Lung (tissue), 11 donors: ENCODE measurements at regions not wholly inside any gene's neighbourhood (a gene's known extent, or its start where the extent isn't known, plus 50 kb on each side); places are given as distances from the start of the nearest gene placed in this dataset.
A peak's percentile ranks its signal among the peaks of the same experiment; 100 is the strongest.

ENCODE experiments used
- ATAC-seq: fragments of 200-7000 bp; cut with Tn5 transposase; one replicate; pipeline ENCODE4 v1.9.1; 2020; ENCODE audit warnings: moderate number of reproducible peaks; ENCODE audit not compliant: insufficient read depth, low FRiP score
- DNase-seq, 3 donors: peaks; one replicate each; pipeline ENCODE4 v3.0.0-alpha.2; 2013 to 2017
- H3K27ac ChIP-seq, 2 donors: one replicate each; pipeline ENCODE4 v1.5.1; 2013; ENCODE audit warnings: mild to moderate bottlenecking in 2 of 2, moderate library complexity in 2 of 2, control low read depth in 1 of 2, inconsistent platforms in 1 of 2, low read depth in 1 of 2, low read length in 1 of 2
- H3K27me3 ChIP-seq, 3 donors: one replicate each; pipeline ENCODE4 v1.5.1; 2013; ENCODE audit warnings: low read length in 2 of 3; ENCODE audit not compliant: control insufficient read depth in 3 of 3, insufficient read depth in 3 of 3
- H3K36me3 ChIP-seq, 4 donors: one replicate each; pipeline ENCODE4 v1.5.1; 2013; ENCODE audit warnings: low read length in 4 of 4, mild to moderate bottlenecking in 1 of 4, moderate library complexity in 1 of 4; ENCODE audit not compliant: control insufficient read depth in 4 of 4, insufficient read depth in 4 of 4
- H3K4me1 ChIP-seq, 5 donors: one replicate each; pipeline ENCODE4 v1.5.1; 2013; ENCODE audit warnings: low read length in 5 of 5, mild to moderate bottlenecking in 2 of 5, moderate library complexity in 1 of 5; ENCODE audit not compliant: control insufficient read depth in 5 of 5, insufficient read depth in 5 of 5
- H3K4me3 ChIP-seq: one replicate; pipeline ENCODE4 v1.5.1; 2013; ENCODE audit warnings: mild to moderate bottlenecking, control low read depth, moderate library complexity
- H3K9ac ChIP-seq, 2 donors: one replicate each; pipeline ENCODE4 v1.5.1; 2013; ENCODE audit warnings: low read length in 2 of 2, control low read depth in 1 of 2; ENCODE audit not compliant: insufficient read depth in 1 of 2
- H3K9me3 ChIP-seq, 4 donors: one replicate each; pipeline ENCODE4 v1.5.1; 2013; ENCODE audit warnings: low read length in 3 of 4, mild to moderate bottlenecking in 1 of 4, moderate library complexity in 1 of 4; ENCODE audit not compliant: control insufficient read depth in 4 of 4, insufficient read depth in 3 of 4
- CTCF ChIP-seq: IDR thresholded peaks from 2 replicates; pipeline ENCODE4 v1.5.1; 2012; ENCODE audit warnings: mild to moderate bottlenecking; ENCODE audit errors: control extremely low read depth, extremely low read depth
- WGBS, 2 donors: extraction: QIAGEN DNeasy Blood & Tissue Kit; methylation state at CpG; one replicate each; pipeline ENCODE4 v1.1.7; 2013; 5-methylcytosine and 5-hydroxymethylcytosine counted together
- donor health status: control.
- donor health status: control.
- donor health status: Bipolar disorder and iron deficiency.
- donor health status: healthy.
- donor health status: DM: yes; HTN: yes; CAD: no.

- Histone ChIP-seq H3K36me3 (no peaks in the 10 kb centered on the region), H3K4me1 (peaks cover 3 to 40% (median 17%) of the 10 kb centered on the region in 5 donors), H3K27me3 (no peaks in the 10 kb centered on the region), H3K9me3 (no peaks in the 10 kb centered on the region), H3K9ac (no peak overlapping the region), H3K4me3 (no peak overlapping the region), H3K27ac (no peak overlapping the region)
- ATAC-seq (no peak), DNase-seq (peak in 1 of 3 donors; percentile 13)
- no peak for TF ChIP-seq CTCF
- 80 to 81% methylated on average over 4 of the region's 4 CpGs for WGBS, 2 donors
Observed at GRCh38 chr3:64359735-64360134, 134.5 kb upstream of the PRICKLE2 start.

- WGBS, 2 donors, result 77 to 91% methylated on average over 4 of the region's 4 CpGs
- no peaks in the 10 kb centered on the region for H3K36me3 ChIP-seq
- no peak for ATAC-seq
Observed at GRCh38 chr3:64358853-64359252, 133.6 kb upstream of the PRICKLE2 start.

GRCh38 chr3:64358176-64358575 is 132.9 kb upstream of the PRICKLE2 start:
- ATAC-seq (no peak), DNase-seq (no peak)
- Histone ChIP-seq H3K4me3 (no peak overlapping the region), H3K9ac (peak overlapping the region in 1 of 2 donors; percentile 11), H3K36me3 (no peaks in the 10 kb centered on the region), H3K27ac (peak overlapping the region in 1 of 2 donors; percentile 27), H3K27me3 (no peaks in the 10 kb centered on the region), H3K4me1 (peaks cover 3 to 53% (median 10%) of the 10 kb centered on the region in 5 donors), H3K9me3 (no peaks in the 10 kb centered on the region)
- WGBS, 2 donors, result 59 to 62% methylated on average over 4 of the region's 4 CpGs
- TF ChIP-seq CTCF, result no peak

More at GRCh38 chr3:64358853-64359252, 133.6 kb upstream of the PRICKLE2 start:
- Histone ChIP-seq H3K9ac (no peak overlapping the region), H3K4me3 (no peak overlapping the region), H3K4me1 (peaks cover 3 to 47% (median 16%) of the 10 kb centered on the region in 5 donors), H3K9me3 (no peaks in the 10 kb centered on the region), H3K27ac (peak overlapping the region in 1 of 2 donors; percentile 41), H3K27me3 (no peaks in the 10 kb centered on the region)
- no peak for TF ChIP-seq CTCF
- DNase-seq, result no peak

- DNase-seq (no peak), ATAC-seq (no peak)
- Histone ChIP-seq H3K27me3 (no peaks in the 10 kb centered on the region), H3K4me1 (peaks cover 3 to 60% (median 10%) of the 10 kb centered on the region in 5 donors), H3K9me3 (no peaks in the 10 kb centered on the region), H3K4me3 (no peak overlapping the region), H3K27ac (no peak overlapping the region), H3K36me3 (peaks cover 0 to 2% (median 0%) of the 10 kb centered on the region in 4 donors), H3K9ac (no peak overlapping the region)
- TF ChIP-seq CTCF, result no peak
Observed at GRCh38 chr3:64357481-64357880, 132.2 kb upstream of the PRICKLE2 start.
